ENCODE measurements at regions not wholly inside any gene's neighbourhood (a gene's known extent, or its start where the extent isn't known, plus 50 kb on each side); places are given as distances from the start of the nearest gene placed in this dataset.

DNA sequence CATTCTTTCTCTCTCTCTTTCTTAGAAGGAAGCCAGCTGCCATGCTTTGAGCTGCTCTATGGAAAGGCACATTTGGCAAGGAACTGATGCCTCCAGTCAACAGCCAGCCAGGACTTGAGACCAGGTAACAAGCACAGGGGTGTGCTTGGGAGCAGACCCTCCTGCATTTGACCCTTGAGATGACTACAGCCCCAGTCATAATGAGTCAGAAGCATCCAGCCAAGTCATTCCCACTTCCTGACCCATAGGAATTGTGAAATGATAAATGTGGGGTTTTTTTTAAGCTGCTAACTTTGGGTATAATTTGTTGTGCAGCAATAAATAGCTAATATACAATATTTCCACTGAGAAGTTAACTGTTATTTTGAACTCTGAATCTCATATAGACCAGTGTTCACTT is 446.9 kb downstream of the GRXCR1 start:
- peak overlapping the region; percentile 71 for H3K27ac ChIP-seq
- peak; percentile 56 for DNase-seq (ENCODE audit: low read depth, low spot score)

DNA sequence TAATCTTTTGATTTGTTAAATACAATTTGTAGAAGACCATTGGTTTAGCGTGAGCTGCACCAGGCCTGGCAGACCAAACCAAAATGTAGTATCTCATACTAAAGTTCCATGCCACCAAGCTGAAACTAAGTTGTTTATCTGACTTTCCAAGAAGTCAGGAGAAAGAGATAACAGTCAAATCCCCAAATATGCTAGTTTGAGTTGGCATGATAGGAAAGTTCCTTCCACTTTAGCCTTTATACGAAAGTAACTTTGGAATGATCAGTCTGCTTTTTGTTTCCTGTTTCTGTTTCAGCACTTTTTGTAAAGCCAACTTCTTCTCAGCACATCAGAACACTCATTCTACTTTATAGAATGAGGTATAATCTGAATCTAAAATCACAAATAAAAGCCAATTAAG is 449.2 kb downstream of the GRXCR1 start:
- no peak overlapping the region for H3K27ac ChIP-seq
- DNase-seq (ENCODE audit: low read depth, low spot score), result no peak

DNA sequence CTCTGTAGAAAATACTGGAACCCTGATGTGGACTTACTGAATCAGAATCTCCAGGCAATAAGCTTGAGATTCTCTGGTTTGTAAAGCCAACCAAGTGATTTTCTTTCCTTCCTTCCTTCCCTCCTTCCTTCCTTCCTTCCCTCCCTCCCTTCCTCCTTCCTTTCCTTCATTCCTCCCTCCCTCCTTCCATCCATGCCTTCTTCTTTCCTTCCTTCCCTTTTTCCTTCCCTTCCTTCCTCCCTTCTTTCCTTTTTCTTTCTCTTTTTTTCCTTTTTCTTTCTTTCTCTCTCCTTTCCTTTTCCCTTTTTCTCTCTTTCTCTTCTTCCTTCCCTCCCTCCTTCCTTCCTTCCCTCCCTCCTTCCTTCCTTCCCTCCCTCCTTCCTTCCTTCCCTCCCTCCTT is 450.8 kb downstream of the GRXCR1 start:
- DNase-seq (ENCODE audit: low read depth, low spot score), result no peak
- H3K27ac ChIP-seq, result no peak overlapping the region

DNA sequence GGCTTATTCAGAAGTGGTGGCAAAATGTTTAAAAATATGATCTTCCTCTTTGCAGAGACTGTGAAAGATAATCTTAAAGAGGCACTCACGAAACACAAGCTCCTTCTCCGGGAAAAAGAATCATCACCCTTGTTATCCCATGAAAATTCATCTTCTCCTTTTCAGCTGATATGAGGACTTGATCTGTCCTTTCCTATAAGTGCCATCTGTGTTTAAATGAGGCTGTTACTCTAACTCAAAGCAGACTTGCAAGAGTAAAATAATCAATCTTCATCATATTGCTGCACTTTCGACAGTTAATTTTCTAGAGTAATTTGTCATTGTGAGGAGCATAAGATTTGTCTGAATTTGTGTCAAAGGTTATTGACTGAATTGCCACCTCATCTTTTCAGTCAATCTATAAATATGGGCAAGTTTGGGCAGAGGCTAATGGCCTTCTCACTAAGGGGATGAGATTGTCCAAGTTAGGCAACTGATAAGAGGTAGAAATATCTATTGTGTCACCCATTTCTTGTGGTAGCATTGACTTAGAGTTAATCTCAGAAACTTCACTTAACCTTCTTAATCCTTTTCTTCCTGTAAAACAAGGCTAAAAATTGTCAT is 452.9 kb downstream of the GRXCR1 start:
- DNase-seq (ENCODE audit: low read depth, low spot score), result no peak
- no peak overlapping the region for H3K27ac ChIP-seq

DNA sequence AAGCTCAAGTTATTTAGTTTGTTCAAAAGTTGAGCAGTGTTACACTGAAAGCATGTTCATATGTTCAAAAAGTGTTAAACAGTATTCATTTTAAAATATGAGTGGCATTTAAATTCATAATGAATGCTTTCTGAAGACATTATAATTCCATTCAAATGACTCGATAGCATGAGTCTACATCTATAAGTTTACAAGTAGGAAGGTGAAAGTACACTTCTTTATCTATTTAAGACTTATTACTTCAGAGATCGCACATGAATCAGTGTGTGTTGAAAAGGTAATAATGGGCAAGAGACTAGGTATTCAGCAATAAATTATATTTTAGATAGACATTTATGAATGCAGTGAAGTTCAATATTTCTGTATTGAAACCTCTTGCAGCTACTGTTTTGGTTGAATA is 456.1 kb downstream of the GRXCR1 start:
- no peak for DNase-seq (ENCODE audit: low read depth, low spot score)

DNA sequence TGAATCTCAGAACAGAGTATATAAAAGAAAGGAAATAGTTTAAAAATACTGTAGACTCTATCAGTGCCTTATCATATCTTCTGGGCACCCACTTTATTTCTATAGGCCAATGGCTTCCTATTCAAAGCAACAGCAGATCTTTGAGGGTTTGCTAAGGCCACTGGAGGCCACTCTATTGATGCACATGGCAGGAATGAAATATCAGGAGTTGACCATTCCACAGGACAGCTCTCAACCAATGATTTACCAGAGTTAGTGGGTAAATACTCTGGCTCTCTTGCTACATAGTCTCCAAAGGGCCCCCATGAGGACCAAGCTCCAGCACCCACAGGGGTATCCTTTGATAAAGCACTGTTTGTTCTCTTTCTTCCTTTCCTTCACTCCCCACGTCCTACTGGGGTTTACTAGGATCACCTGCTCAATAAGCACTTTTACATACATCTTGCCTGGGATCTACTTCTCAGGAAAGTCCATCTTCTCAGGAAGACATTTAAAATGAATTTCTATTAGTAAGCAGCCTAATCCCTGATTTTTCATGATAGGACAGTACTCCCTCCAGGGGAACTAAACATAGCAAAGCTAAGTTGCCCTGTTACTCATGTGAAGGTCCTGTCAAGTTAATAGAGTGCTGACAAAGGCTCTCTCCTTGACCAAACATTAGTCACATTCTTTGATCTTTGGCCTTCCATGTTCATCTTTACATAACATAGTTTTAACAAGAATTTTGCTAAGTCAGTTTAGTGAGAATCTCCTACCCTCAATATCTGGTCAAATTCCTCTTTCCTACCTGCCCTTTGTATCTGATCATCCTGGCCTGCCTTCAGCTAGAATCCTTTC is 459.7 kb downstream of the GRXCR1 start:
- DNase-seq (ENCODE audit: low read depth, low spot score), result no peak
- H3K27ac ChIP-seq, result no peak overlapping the region

More for the DNA sequence above, 456.1 kb downstream of the GRXCR1 start:
- no peak overlapping the region for H3K27ac ChIP-seq

DNA sequence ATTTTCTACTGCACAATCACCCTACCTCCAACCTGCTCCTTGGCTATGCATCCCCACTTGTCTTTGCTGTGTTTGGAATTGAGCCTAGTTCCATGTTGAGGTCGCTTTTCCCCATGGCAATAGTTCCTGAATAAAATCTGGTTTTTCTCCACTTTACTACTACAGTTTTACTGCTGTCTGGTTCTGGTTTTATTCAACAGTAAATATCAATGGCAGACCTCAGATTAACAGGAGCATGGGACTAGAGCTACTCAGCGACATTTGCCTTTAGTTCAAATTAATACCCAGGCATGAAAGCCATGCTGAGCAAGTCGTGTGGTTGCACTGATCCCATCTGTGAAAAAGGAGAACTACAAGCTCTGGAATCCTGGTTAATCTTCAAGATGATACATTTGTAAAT is 460.3 kb downstream of the GRXCR1 start:
- DNase-seq (ENCODE audit: low read depth, low spot score), result no peak
- H3K27ac ChIP-seq, result no peak overlapping the region

DNA sequence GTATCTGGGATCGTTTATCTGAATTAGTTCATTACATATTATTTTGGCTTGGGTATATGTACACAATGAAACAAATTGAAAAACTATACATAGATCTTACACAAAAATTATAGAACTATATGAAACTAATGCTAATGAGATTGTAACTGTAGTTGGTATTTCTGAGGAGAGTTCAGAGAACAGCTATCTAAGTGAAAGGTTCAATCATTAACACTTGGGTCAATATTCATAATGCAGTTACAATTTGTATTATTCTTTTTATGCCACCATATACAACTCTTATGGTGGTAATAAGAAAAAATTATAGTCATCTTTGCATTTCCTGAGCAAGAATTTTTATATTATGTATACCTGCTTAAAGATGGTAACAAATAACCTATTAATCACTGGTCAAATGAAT is 461.0 kb downstream of the GRXCR1 start:
- no peak overlapping the region for H3K27ac ChIP-seq
- no peak for DNase-seq (ENCODE audit: low read depth, low spot score)

DNA sequence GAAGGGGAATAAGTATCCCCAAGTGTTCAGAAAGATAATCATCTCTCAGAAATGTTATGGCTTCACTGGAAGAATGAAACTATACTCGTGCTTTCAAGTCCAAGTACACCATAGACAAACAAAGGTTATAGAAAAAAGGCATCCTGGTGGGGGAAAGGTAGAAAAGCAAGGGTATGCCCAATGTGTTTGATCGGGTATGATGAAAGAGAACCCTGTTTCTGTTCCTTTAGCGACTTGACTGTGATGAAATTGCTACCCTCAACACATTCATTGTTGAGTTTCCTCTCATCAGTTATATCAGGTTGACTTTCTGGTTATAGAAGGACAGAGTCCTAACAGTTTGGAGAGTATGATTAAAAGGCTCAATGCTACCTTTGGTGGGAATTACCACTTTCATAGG is 464.3 kb downstream of the GRXCR1 start:
- H3K27ac ChIP-seq, result no peak overlapping the region
- DNase-seq (ENCODE audit: low read depth, low spot score), result no peak

DNA sequence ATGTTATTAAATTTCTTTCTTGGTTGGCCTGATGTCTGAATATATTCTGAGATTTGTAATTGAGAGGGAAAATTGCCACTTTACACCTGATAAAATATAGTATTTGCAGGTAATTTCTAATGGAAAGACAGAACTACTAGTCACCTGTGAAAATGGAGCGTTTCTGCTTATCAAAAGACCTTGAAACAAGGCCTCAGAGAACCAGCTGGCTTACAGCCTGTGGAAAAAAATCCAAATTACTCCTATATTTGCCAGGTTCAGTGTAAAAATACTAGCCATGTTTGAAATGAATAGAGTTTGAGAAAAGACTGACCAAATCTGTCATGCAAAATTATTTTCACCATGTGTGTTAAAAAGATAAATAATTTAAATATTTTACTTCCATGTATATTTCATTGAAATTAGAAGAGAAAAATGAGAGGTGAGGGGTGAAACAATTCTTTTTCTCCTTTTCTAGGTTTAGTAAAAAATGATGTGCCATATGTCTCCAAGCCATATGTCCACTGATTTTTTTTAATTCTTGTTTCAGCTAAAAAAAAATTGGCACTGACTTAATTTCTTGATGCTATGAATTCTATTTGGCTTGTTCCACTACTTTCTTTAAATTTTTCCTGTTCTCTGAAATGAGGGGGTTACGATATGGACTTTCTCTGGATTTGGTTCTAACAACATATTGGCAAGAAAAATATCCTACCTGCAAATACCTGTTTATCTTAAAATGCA is 464.9 kb downstream of the GRXCR1 start:
- H3K27ac ChIP-seq, result no peak overlapping the region
- no peak for DNase-seq (ENCODE audit: low read depth, low spot score)

DNA sequence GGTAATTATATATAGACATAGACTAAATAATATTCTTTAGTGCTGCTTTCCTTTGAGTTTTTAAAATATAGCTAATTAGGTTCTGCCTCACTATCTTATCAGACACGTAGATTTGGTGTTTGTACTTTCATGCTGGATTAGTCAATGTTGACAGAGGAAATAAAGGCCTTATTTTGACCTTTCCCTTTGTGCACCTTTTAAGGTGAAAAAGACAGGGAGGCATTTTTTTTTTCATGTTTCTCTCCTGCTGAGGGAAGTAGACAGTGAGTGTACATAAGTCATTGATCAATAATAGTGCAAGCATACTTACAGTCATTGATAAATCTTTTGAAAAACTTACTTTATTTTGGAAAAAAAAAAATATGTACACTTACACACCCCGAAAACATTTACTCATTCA is 467.8 kb downstream of the GRXCR1 start:
- no peak for DNase-seq (ENCODE audit: low read depth, low spot score)
- H3K27ac ChIP-seq, result no peak overlapping the region

DNA sequence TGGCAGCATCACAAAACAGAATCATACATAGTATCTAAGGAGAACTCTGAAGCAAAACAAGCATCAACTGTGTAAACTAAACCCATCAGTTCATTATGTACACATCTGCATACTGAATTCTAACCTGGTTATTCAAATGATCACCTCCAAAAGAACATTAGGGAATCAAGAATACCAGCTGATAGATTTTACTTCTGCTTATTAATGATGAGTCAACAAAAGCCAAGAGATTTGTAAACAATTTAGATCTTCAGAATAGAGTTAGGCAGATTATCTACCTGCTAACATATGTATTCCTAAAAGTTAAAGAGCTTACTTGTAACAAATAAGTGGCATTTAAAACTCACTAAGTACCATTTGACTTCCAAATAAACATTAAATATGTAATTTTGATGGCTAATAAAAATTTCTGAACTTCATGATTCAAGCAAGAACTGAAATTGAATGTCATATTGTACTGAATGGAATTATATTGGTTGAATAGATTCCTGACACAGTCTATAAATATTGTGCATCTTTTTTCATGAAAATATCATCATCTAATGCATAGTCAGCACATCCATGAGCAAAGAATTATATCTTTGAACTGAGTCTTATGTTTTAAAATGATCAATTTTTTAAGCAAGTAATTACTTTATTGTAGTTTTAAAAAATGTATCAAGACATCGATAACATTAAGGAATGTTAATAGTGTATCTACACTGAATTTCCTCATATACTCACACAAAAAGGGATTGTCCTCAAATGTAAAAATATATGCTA is 470.5 kb downstream of the GRXCR1 start:
- no peak for DNase-seq (ENCODE audit: low read depth, low spot score)
- H3K27ac ChIP-seq, result no peak overlapping the region

DNA sequence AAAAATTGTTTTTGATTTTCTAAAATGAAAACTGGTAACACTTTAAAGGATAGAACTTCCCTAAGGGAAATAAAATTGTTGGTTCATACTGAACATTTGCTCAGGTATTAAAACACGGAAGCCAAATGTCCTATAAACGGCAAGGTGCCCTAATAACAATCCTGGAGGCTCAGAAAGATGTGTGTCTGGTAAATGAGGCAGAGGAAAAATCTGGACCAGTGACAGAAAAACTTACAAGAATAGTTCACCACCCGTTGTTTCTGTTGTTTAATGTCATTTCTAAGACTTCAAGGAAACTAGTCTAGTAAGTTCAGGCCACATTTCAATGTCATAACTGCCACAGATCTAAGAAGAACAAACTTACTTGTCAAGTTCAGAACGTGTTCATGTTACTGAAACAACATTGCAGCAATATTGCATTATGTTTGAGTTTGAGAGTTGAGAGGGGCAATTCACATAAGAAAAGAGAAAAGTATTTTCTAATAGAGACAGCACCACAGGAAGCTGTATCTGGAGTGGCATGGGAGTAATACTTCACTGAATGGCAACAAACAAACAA is 476.6 kb downstream of the GRXCR1 start:
- H3K27ac ChIP-seq, result no peak overlapping the region

DNA sequence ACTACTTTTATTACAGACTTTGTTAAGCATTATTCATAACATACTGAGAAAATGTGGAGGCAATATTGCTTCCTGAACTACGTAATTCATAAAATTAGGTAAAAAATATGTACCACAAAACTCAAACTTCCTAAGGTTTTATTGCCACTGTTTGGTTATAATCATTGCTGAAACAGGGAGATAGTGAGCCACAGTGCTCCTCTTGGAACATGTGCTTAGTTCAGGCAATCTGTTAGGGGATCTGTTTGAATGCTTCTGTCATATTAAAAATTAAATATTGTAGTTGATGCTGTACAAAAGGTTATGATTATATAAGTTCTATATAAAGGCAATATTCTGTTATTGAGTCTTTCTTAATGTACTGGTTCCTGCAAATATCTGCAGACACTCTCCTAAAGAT is 480.7 kb downstream of the GRXCR1 start:
- H3K27ac ChIP-seq, result no peak overlapping the region
- DNase-seq (ENCODE audit: low read depth, low spot score), result no peak

More for the DNA sequence above, 476.6 kb downstream of the GRXCR1 start:
- no peak for DNase-seq (ENCODE audit: low read depth, low spot score)

DNA sequence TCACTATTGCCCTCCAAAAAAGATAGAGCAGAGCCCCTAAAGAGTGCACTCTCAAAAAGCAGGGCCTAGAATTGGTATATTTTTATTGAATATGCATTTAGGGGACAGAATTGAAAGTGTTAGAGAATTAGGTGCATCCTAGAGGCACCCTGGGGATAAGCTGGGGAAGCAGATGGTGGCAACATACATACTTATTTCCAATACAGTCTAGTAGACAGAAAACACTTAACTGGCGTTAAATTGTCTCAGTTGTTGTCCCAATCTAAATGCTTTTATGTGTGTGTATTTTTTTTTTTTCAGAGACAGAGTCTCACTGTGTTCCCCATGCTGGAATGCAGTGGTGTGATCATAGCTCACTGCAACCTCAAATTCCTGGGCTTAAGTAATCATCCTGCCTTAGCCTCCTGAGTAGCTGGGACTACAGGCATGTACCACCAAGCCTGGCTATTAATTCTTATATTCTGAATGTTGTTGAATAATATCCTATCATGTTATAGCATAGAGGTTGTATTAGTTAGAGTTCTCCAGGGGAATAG is 481.8 kb downstream of the GRXCR1 start:
- H3K27ac ChIP-seq, result no peak overlapping the region
- DNase-seq (ENCODE audit: low read depth, low spot score), result no peak

DNA sequence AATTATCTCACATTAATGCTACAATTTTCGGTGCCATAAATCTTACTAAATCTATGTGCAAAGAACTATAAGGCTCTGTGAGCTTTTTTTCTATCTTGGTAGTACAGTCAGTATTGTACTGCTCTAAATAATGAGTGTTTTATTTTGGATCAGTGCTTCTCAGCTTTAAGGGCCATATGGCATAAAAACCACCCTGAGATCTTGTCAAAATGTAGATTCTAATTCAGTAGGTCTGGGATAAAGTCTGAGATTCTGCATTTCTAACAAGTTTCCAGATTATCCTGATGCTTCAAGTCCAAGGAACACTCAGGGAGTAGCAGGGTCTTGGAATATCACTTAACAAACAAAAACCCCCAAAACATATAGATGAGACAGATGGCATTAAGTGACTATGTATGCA is 486.5 kb downstream of the GRXCR1 start:
- H3K27ac ChIP-seq, result no peak overlapping the region
- no peak for DNase-seq (ENCODE audit: low read depth, low spot score)

DNA sequence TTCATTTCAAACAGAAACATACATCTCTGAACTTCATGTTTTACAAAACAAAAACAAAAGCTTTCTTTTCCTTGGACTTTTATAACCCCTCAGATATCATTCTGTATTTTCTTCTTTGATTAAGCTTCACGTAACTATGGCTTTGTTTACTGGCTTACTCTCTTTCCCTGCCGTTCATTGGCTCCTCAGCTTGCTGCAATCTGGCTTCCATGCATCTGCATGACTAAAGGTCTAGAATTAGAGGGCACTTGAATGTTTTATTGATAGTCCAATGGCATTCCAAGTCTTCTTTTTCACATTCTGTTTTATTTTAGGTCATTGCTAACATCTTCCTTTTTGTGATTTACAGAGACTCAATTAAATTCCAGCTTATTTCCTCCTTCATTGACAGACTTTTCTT is 487.6 kb downstream of the GRXCR1 start:
- no peak for DNase-seq (ENCODE audit: low read depth, low spot score)
- H3K27ac ChIP-seq, result no peak overlapping the region

DNA sequence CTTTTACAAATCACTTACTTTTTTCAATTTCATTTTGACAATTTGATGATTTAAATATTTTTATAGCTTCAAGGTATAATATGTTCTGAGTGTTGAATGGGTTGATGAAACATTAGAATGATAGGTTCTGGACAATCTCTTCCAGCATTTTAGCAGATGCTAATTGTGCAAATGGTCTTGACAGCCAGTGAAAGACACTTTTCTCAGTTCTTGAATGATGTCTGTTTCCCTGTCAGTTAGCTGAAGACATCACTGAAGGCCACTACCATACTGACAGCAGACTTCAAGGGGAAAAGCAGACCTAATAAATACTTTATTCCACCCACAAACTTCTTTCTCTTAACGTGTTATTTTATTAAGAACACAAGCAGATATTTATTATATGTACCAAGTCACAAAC is 498.6 kb downstream of the GRXCR1 start:
- no peak for DNase-seq (ENCODE audit: low read depth, low spot score)
- H3K27ac ChIP-seq, result no peak overlapping the region

DNA sequence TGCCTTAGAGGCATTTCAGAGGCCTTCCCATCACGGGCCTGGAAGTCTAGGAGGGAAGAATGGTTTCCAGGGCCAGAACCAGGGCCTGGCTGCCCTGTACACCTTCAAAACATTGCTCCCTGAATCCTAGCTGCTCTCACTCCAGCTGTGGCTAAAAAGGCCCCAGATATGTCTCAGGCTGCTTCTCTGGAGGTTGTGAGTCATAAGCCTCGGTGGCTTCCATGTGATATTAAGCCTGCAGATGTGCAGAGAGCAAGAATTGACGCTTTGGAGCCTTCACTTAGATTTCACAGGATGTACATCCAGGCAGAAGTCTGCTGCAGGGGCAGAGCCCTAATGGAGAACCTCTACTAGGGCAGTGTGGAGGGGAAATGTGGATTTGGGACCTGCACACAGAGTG is 502.5 kb downstream of the GRXCR1 start:
- no peak for DNase-seq (ENCODE audit: low read depth, low spot score)
- H3K27ac ChIP-seq, result no peak overlapping the region

DNA sequence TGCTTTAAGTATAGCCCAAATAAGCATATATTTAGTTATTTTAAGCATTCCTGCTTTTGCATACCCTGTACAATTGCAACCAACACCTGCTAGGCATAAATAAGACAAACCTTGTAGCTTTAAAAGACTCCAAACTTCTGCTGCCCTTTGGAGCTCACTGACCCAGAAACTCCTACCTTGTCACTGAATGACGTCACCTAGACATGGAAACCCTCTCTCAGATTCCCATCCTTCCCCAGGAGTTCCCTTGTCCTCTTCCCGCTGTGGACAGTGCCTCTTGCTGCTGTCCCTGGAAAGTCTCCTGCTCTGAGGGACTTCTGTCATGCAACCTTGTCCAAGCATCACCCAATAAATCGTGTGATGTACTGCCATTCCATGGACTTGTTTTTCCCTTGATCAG is 507.2 kb downstream of the GRXCR1 start:
- no peak for DNase-seq (ENCODE audit: low read depth, low spot score)
- no peak overlapping the region for H3K27ac ChIP-seq

All from epithelial cell of prostate (primary cell).